ENCODE measurements at regions not wholly inside any gene's neighbourhood (a gene's known extent, or its start where the extent isn't known, plus 50 kb on each side); places are given as distances from the start of the nearest gene placed in this dataset.

DNA sequence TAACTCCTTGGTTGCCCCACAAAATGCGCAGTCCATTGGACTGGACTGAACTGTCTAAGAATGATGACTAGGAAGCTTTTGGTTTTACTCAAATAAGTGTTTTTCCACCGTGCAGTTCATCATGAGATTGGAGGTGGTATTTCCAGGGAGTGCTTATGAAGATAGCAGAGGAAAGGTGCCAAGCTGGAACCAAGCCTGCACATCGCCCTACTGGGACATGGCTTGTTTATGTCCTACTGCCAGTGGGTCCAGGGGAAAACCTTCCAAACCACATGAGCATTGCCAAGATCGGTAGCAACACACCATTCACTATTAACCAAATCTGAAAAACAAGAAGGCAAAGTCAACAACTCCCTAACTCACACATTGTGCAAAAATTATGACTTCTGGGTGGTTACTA, 54.7 kb upstream of the DSCAM start:
- DNase-seq = no peak

DNA sequence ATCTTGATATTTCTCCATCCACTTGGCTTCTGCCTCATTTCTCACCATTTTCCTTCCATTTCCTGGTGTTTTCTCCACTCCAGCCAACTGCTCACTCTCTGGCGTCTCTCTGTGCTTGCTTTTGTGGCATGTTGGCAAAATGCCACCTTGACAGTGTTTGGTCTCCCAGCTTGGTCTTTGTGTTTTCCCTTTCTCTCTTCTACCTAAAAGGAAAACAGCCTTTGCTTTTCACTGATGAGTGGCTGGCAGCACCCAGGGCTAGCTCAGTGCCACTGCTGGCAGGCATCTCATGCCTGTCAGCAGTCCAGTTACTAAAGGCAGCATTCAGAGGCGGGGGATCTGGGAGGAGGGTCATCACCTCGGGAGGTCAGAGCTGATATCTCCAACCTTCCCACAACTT, 55.3 kb upstream of the DSCAM start:
- DNase-seq = no peak

DNA sequence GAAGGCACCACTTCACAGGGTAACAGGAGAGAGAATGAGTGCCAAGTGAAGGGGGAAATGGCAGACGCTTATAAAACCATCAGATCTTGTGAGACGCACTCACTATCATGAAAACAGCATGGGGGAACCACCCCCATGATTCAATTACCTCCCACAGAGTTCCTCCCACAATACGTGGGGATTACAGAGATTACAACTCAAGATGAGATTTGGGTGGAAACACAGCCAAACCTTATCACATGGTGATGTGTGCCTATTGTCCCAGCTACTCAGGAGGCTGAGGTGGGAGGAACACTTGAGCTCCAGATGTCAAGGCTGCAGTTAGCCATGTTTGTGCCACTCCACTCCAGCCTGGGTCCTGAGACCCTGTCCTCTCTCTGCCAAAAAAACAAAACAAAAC, 56.0 kb upstream of the DSCAM start:
- DNase-seq = no peak

GRCh38 chr21:40905251-40905650, 58.3 kb upstream of the DSCAM start:
- DNase-seq = no peak

DNA sequence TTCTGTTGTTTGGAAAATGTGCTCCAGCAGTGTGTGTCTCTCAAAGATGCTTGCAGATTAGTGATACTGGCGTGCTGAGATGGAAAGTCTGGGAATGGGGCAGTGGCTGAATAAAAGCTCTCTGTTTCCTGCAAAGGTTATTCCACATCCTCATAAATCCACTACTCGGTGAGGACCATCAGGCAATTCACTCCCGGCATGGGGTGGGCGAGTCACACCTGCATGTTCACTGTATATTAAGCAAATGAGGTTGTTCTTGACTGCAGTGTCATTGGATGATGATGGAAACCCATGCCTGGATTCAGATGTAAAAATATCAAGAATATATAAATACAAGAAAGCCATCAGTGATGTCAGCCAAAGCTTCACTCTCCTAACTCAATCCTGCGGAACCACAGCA, 65.4 kb upstream of the DSCAM start:
- DNase-seq = no peak

GRCh38 chr21:40915114-40915513, 68.2 kb upstream of the DSCAM start:
- no peak for DNase-seq

- no peak for DNase-seq
These were observed 76.4 kb upstream of the DSCAM start for GRCh38 chr21:40923407-40923806.

DNA sequence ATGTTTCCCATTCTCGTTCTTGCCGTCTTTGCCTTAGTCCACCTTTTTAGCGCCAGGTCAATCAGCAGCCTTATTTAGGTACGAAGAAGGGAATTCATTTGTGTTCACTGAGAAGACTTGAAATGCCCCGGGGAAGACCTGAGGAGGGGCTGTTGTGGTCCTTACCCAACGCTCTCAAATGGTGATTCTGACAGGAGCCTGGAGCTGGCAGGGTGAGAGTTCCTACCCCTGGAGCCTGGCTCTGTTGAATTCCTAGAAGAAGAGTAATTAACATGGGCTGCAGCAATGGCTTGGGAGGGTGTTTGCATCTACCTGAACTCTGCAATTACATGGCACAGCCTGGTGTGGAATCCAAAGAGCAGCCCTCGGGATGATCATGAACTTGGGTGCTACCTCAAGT, 76.9 kb upstream of the DSCAM start:
- no peak for DNase-seq

- no peak for DNase-seq
These were observed 77.7 kb upstream of the DSCAM start for GRCh38 chr21:40924641-40925040.

- DNase-seq = no peak
These were observed 79.3 kb upstream of the DSCAM start for GRCh38 chr21:40926238-40926637.

DNA sequence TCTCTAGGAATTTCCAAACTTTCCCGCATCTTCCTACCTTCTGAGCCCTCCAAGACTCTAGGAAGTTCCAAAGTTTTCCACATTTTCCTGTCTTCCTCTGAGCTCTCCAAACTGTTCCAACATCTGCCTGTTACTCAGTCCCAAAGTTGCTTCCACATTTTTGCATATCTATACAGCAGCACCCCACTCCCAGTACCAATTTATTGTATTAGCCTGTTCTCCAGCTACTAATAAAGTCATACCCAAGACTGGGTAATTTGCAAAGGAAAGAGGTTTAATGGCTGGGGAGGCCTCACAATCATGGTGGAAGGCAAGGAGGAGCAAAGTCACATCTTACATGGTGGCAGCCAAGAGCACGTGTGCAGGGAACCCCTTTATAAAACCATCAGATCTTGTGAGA, 82.9 kb upstream of the DSCAM start:
- no peak for DNase-seq

GRCh38 chr21:40931197-40931596, 84.2 kb upstream of the DSCAM start:
- DNase-seq = no peak

GRCh38 chr21:40936178-40936577, 89.2 kb upstream of the DSCAM start:
- DNase-seq = no peak

- no peak for DNase-seq
These were observed 89.9 kb upstream of the DSCAM start for GRCh38 chr21:40936771-40937261.

DNA sequence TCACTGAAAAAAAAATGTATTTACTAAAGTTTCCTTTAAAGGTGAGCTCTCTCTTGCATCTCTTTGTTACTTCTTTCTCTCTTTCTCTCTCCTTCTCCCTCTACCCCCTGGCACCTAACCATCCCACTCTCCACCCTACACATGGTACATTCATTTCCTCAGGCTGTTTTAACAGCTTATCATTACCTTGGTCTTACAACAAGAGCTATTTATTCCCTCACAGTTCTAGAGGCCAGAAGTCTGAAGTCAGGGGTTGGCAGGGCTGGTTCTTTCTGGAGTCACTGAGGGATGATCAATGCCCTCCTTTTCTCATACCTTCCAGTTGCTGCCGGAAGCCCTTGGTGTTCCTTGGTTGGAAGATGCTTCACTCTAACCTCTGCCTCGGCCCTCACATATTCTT, 91.1 kb upstream of the DSCAM start:
- no peak for DNase-seq

DNA sequence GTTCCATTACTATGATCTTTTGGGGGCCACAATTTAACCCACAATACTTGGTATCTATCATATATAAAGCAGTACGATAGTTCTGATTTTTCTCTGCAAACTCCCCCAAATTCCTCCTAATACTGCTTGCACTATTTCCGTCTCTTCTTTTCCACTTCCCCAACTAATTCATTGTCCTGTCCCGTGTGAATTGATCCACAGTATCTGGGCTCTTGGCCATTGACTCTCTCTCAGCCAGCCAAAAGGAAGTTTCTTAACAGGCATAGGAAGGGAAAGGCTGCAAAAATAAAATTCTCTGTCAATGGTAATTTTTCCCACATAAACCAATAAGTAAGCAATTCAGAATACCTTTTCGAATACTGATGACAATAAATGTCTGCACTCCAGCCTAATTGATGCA, 91.7 kb upstream of the DSCAM start:
- no peak for DNase-seq

DNA sequence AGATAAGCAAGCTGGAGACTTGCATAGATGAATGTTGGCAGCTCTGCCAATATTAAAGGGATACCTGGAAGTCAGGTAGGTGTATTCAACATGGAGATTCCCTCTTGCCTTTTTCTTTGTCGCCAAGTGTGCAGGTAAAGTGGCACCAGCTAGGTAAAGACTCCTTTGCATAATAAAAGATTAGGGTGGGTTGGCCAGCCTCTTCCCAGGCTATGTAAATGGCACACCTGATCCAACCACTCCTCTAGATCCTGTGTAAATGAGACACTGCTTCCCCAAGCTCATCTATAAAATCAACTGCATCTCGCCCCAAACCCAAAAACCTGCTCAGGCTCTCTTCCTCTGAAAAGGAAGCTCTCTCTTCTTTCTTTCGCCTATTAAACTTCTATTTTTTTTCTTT, 100.8 kb upstream of the DSCAM start:
- no peak for DNase-seq

GRCh38 chr21:40950970-40951369, 104.0 kb upstream of the DSCAM start:
- DNase-seq = no peak

DNA sequence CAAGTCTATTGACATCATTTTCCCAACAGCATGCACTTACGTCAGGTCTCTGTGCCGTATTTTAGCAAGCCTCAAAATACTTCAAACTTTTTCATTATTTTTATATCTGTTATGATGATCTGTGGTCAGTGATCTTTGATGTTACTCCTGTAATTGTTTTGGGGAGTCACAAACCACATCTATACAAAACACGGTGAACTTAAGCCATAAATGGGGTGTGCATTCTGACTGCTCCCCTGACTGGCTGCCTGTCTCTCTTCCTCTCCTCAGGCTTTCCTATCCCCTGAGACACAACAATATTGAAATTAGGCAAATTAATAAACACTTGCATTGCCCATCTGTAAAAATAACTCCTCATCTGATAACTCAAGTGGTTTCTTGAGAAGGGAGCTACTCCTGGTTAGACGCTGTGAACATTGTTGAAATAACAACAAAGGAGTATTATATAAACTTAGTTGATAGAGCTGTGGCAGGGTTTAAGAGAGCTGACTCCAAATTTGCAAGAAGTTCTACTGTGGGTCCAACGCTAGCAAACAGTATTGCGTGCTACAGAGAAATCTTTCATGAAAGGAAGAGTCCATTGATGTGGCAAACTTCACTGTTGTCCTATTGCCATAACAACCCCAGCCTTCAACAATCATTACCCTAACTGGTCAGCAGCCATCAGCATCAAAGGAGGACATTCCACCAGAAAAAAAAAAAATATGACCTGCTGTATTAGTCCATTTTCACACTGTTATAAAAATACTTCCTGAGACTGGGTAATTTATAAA, 105.8 kb upstream of the DSCAM start:
- no peak for DNase-seq

DNA sequence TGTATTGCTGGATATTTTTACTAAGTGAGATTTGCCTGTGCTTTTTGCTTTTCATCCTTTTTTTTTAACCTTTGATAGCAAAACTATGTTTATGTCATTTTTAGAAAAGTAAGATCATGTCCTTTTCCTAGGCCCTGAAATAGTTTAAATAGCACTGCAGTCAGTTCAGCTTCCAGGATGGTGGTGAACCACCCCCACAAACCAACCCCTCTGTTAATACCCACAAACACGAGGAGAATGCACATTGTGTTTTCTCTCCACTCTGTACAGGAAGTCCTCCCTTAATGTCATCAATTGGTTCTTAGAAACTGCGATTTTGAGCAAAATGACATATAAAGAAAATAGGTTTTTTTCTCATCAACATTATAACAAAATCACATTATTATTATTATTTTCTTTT, 117.7 kb upstream of the DSCAM start:
- no peak for DNase-seq

GRCh38 chr21:40967771-40968170, 120.8 kb upstream of the DSCAM start:
- DNase-seq = no peak

DNA sequence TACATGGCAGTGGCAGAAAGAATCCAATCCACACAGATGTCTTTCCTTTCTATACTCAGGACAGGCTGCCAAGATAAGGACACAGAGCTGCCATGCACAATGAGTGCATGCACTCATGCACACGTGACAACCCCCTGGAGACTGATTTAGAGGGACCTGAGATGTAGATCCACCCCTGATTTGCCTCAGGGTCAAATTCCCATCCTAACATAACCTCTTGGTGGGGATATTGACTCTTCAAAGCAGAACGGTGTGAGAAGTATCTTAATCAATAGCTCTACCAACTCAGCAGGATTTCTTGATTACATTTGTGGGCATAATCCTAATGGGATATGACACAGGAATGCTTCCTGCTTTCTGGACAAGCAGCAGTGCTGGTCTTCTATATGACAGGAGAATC, 125.2 kb upstream of the DSCAM start:
- DNase-seq = no peak

DNA sequence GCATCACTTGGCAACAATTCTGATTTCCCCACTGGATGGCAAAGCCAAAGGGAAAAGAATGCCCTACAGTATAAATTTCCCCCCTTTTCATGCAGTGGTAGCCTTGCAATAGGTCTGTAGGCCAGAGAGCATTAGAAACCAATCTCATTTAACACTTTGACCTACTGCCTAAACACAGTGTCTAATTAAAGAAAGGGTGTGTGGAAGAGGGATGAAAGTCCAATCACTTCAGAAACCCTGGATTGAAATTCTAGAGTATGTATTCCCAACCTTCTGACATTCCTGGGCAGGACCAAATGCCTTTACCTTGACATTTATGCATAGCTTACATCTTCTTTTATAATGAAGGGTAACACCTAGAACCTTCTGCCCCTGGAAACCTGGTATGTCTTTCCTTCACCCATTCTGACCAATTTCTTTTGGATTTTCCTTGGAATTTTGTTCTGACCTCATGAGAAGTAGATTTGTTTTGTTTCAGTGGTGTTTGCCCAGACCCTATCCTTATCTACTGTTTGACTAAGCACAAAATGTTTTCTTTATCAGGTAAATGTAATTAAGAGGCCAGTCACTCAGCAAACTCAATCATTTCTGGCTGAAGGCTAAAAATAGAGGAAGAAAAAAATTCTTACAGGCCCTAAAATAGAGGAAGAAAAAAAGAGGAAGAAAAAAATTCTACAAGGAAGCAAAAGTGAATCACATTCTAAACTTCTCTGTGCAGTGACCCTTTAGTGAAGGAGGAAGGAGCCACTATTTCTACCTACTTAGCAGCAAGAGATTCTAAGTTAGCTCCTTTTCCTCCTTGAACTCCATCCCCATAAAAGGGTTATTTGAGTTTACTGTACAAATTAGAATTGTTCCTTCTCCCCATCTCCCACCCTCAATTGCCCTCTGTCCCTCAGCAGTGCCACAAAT, 129.5 kb upstream of the DSCAM start:
- DNase-seq = no peak

DNA sequence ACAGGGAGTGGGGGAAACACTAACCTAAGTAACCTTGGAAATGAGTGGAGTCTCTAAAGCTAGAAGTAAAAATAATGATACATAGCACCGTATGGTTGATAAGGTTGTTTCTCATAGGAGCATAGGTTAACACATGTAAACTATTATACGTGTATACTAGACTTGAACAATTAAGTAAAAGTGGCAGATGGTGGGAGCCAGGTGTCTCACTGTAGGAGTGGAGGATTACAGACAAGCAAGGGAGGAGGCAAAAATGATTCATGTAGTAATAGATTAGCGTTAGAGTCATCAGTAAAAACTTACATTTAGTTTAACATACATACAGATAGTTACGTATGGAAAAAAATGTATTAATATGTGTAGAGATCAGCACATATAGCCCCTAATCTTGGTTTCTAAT, 138.4 kb upstream of the DSCAM start:
- no peak for DNase-seq

All from 8988T (cell line).